T-helper 2 cell (primary cell): ENCODE measurements at regions not wholly inside any gene's neighbourhood (a gene's known extent, or its start where the extent isn't known, plus 50 kb on each side); places are given as distances from the start of the nearest gene placed in this dataset.

Experiments used
- DNase-seq, 5 experiments: peaks; one replicate each; pipeline versions ENCODE4 v3.0.0 to v3.0.0-alpha.2; 2012 to 2022

- DNase-seq, result no peak
Measured at GRCh38 chr9:11328326-11328725, 715.5 kb upstream of the PTPRD start.

GRCh38 chr9:11335011-11335410, 722.2 kb upstream of the PTPRD start:
- no peak for DNase-seq

DNA sequence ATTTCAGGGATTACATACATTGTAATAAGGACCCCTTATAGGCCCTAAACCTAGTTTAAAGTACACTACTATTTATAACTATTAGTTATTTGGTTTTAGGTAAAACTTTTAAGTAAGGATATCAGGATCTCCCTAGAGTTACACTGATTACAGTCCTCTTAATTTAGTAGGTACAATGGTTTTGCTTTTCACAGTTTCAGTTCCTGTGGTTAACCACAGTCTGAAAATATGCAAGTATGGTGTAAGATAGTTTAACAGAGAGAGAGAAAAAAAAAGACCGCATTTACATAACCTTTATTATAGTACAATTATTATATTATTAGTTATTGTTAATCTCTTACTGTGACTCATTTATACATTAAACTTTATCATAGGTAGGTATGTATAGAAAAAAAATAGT, 725.3 kb upstream of the PTPRD start:
- peak in 1 of 5 experiments; percentile 7 for DNase-seq

DNA sequence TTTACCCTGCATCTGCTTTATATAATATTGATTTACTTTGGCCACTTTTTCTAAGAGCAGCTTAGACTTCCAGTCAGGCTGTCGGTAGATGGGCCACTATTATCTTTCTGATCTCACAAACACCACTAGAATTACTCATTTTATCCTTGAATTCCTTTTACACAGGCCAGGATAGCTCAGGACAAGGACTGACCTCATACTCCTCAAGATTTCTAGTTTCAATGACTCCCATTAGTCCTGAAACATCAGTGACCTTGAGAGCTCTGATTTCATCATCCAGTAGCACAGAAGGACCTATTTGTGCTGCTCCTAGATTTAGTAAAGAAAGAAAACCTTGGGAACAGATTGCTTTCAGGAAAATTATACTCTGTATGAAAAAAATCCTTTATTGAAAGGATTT, 727.9 kb upstream of the PTPRD start:
- DNase-seq, result no peak

DNA sequence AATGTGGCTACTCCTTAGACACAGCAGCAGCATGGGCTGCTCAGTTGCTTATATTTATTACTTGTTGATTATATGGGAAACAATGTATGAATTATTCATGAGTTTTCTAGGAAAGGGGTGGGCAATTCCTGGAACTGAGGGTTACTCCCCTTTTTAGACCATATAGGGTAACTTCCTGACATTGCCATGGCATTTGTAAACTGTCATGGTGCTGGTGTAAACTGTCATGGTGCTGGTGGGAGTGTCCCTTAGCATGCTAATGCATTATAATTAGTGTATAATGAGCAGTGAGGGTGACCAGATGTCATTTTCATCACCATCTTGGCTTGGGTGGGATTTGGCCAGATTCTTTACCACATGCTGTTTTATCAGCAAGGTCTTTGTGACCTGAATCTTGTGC, 734.6 kb upstream of the PTPRD start:
- DNase-seq, result no peak

DNA sequence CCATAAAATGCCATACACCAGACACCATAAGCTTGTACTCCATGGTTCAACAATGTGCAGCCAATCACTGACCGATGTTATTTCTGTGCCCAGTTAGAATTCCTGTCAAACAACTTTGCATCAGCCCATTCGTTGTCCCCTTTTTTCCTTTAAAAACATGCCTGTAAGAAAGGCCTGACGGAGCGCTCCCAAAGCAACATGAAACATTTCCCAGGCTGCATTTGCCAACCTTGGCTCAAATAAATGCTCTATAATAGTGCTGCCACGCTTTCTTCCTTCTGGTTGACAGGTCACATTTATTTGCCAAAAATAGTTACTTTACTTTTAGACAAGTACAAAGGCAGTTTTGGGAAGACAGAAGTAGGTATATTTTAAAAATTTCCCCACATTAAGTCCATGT, 735.6 kb upstream of the PTPRD start:
- DNase-seq, result no peak

DNA sequence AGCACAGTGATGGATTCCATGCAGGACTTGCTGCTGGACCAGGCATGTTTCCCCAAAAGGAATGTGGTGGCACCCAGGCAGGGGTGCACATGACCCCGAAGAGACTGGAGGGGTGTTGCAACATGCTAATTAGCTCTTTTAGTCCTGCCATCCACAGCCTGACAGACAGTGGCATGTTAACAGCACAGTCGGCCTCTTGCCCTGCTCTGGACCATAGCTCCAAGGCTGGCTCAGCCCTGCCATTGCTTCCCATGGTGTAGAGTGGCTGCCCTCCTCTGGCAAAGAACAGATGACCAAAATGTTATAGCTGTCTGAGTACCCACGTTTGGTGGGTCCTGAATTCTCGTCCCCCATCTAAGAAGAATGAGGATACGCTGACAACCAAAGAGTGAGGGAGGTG, 736.4 kb upstream of the PTPRD start:
- DNase-seq, result no peak

- no peak for DNase-seq
Measured at GRCh38 chr9:11352612-11353011, 739.8 kb upstream of the PTPRD start.

DNA sequence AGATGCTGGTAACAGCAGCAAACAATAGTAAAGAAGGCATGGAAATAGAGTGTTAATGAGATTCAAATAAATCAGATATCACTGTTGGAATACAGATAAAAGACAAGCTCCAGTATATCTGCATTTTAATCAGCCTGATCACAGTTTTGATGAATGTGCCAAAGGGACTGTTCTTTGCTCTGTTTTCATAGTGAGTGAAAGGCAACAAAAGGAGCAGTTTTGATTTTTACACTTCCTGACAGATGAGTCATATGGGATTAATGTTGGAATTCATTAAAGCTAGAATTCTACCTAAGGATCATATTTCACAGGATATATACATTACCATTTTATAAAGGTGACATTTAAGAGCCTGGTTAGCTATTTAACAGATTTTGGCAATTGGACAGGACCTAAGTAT, 743.3 kb upstream of the PTPRD start:
- no peak for DNase-seq

- DNase-seq, result no peak
Measured at GRCh38 chr9:11366585-11367129, 753.9 kb upstream of the PTPRD start.

GRCh38 chr9:11374926-11375325, 762.1 kb upstream of the PTPRD start:
- DNase-seq, result no peak

DNA sequence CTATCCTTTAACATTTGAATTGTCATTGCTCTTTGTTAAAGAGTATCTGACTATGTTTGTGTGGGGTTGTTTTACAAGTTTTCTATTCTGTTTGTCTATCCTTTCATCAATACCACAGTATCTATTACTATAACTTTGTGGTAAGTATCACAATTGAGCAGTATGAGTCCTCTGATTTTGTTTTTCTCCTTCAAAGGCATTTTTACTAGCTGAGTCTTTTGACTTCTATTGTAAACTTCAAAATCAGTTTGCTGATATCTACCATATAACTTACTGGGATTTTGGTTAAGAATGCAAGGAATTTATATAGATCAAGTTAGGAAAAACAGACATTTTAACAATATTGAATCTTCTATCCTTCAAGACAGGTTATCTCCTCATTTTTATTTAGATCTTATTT, 789.8 kb upstream of the PTPRD start:
- no peak for DNase-seq

GRCh38 chr9:11414241-11414640, 801.4 kb upstream of the PTPRD start:
- no peak for DNase-seq

DNA sequence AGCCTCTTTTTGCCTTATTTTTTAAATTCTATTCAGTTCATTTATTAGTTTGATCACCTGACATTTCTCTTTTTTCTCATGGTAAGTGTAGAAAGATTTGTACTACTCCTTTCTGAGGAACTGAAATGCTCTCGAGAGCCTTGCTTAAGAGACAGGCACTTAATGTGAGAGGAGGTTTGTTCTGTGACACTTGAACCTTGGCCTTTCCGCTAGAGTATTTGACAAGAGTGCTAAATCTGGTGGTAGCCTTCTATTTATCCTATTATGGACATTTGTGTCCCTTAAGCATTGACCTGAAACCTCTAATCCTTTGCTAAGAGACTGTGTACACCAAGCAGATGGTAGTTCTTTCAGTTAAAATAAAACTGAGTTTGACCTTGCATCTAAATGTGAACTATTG, 805.0 kb upstream of the PTPRD start:
- DNase-seq, result no peak

DNA sequence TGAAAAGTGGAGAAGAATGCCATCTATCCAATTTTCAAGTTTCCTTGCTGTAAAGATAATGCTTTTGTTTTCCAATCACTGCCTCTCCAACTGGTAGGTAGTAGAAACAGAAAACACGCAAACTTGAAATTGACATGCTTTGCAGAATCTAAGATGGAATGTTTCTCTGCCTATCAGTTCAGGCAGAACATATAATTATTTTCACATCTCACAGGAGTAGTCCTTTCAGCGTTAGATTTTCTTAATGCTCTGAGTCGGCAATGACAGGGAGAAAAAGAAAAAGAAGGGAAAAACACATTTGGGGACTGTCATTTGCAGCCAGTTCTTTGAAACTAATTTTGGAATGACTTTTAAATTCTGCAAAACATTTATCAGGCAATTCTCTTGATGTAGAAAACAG, 818.7 kb upstream of the PTPRD start:
- DNase-seq, result no peak

DNA sequence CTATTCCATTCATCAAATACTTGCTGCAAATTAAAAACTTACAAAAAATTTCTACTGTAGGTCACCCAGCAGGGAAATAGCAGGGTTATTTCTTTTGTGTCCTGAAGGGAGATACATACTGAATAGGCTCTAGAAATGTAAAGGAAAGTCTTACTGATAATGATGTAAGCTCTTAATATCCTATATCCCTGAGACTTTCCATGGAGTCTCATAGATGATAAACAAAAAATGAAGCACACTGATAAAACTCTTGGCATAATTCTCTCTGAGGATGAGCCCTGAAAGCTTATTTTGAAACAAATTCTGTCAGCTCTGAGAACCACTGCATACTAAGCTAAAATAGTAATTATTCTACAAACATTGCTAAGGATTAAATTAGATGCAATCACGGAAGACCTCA, 819.6 kb upstream of the PTPRD start:
- no peak for DNase-seq

GRCh38 chr9:11443631-11444030, 830.8 kb upstream of the PTPRD start:
- no peak for DNase-seq

DNA sequence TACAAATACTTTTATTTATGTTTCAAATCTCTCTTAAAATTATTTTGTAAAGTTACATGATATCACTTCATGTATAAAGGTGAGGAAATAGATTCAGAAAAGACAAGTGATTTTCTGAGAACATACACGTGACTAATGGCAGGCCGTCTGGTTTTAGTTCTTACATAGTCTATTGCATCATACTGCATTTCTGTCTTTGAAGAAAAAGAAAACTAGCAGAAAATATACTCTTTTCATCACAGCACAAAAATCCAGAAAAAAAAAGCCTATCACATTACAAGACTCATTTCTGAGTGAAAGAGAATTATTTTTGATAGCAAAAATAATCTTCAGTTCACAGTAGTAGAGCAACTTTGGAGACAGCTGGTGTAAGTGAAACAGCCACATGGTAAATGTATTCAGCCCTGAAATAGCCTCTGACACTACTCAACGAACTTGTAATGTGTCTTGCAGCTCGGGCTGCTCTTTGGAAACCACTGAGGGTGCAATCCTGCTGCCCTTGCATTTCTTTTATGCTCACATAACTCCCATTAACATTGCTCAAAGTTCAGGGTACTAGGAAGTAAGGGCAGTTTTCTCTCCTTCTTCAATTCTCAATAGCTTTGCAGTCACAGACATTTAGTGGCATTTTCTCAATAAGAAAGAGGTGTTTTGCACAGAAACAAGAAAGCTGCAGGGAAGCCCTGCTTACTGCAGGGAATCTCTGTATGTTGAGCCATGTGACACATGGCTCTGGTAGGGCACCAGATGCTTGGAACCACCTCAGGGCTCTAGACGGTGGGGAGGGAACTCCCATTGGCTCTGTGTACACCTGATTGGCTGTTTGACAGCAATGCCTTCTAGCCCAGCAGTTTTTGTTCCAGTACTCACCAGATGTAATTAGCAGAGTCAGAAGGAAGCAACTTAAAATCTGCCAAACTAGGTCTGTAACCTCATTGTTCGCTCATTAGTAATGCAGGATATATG, 845.3 kb upstream of the PTPRD start:
- DNase-seq, result no peak

- no peak for DNase-seq
Measured at GRCh38 chr9:11469745-11470144, 856.9 kb upstream of the PTPRD start.

GRCh38 chr9:11471321-11471720, 858.5 kb upstream of the PTPRD start:
- no peak for DNase-seq

GRCh38 chr9:11500780-11501179, 888.0 kb upstream of the PTPRD start:
- no peak for DNase-seq

DNA sequence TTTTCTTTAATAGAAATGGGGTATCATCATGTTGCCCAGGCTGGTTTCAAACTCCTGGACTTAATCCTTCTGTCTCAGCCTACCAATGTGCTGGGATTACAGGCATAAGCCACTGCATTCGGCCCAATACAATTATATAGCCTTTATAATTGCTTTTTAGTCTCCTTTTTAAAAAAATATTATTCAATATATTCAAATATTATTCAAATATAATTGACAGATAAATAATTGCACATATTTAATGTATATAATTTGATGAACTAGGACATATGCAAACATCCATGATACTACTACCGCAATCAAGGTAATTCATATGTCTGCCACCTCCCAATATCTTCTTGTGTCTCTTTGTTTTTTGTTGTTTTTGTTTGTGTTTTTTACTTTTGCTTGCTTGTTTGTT, 894.2 kb upstream of the PTPRD start:
- no peak for DNase-seq

DNA sequence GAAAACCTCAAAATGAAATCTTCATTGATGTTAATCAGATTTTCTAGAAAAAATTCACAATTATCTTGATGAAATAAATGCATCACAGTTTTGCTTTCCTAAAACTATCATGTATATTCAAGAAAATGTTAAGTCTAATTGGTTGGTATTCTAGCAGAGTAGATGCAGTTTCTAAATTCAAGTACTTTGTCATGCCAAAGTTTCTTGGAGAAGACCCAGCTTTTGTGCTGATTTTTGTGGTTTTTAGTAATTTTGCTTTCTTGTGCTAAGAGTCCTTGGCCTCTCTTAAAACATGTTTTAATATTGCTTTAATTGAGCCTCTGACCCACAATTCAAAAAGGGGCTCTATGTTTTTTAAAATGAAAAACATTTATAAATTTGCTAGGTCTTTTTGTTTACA, 924.8 kb upstream of the PTPRD start:
- no peak for DNase-seq

GRCh38 chr9:11542781-11543180, 930.0 kb upstream of the PTPRD start:
- DNase-seq, result no peak

DNA sequence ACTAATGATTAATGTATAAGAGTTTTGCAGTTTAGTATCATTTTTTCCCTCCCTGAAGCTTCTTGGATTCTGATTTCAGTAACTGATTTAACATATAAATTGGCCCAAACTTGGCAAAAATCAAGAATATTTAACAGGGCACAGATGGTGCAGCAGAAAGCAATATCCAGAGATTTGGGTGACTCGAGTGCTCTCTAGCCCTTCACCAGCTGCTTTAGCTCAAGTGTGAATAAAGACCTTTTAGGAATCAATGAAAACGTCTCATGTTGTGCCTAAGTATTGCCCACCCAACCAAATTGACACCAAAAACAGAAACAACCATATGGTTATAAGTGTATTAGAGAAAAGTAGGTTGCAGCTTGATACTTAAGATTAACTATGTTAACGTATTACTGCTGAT, 933.4 kb upstream of the PTPRD start:
- no peak for DNase-seq
